Body of pancreas (tissue), 4 donors: ENCODE measurements at regions not wholly inside any gene's neighbourhood (a gene's known extent, or its start where the extent isn't known, plus 50 kb on each side); places are given as distances from the start of the nearest gene placed in this dataset.

ENCODE experiments used
- POLR2A ChIP-seq, 3 donors: fragments of 450-650 bp; IDR thresholded peaks; one replicate each; pipeline ENCODE4 v1.6.1; 2016; ENCODE audit warnings: antibody characterized with exemption in 3 of 3, mild to moderate bottlenecking in 2 of 3
- TF ChIP-seq, protein P1 (sequence below), 7 experiments: fragments of 450-650 bp in 4 of 7; fragments of 200-600 bp in 3 of 7; sonication (generic) in 3 of 7; IDR thresholded peaks; one replicate each; pipeline ENCODE4 v1.5.1; 2016 to 2019; ENCODE audit warnings: antibody characterized with exemption in 7 of 7

DNA sequence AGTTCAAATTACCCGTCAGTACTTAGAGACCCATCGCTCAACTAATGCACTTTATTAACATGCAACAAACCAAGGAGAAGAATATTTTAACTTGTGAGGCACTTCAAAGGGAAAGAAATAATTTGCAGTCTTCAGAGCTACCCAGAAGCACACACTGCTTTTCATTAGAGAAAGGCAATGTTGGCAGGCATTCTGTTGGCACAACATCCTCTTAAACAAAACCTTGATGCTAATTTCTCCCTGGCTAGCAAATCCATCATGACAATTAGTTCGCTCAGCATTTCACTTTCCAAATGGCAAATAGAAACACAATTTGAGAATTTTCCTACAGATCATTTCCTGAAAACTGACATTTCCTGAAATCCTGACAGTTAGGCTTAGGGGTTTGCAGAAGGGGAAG is 155.6 kb upstream of the FAM13C start:
- TF ChIP-seq, protein P1, sequence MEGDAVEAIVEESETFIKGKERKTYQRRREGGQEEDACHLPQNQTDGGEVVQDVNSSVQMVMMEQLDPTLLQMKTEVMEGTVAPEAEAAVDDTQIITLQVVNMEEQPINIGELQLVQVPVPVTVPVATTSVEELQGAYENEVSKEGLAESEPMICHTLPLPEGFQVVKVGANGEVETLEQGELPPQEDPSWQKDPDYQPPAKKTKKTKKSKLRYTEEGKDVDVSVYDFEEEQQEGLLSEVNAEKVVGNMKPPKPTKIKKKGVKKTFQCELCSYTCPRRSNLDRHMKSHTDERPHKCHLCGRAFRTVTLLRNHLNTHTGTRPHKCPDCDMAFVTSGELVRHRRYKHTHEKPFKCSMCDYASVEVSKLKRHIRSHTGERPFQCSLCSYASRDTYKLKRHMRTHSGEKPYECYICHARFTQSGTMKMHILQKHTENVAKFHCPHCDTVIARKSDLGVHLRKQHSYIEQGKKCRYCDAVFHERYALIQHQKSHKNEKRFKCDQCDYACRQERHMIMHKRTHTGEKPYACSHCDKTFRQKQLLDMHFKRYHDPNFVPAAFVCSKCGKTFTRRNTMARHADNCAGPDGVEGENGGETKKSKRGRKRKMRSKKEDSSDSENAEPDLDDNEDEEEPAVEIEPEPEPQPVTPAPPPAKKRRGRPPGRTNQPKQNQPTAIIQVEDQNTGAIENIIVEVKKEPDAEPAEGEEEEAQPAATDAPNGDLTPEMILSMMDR (IDR thresholded peaks at IDR 0.05), result no peak
- TF ChIP-seq POLR2A (IDR thresholded peaks at IDR 0.05), result no peak
